Upper lobe of left lung (tissue), 6 donors: ENCODE measurements at regions not wholly inside any gene's neighbourhood (a gene's known extent, or its start where the extent isn't known, plus 50 kb on each side); places are given as distances from the start of the nearest gene placed in this dataset.

ENCODE experiments used
- ATAC-seq, 2 donors: fragments of 200-7000 bp; cut with Tn5 transposase; one replicate each; pipeline ENCODE4 v1.9.1; 2022; ENCODE audit warnings: mild to moderate bottlenecking in 2 of 2, moderate library complexity in 2 of 2; ENCODE audit not compliant: low FRiP score in 2 of 2
- DNase-seq, 2 donors: peaks; one replicate each; pipeline ENCODE4 v3.0.0-alpha.2; 2019 to 2020
- H3K27ac ChIP-seq, 4 donors: fragments of 200-600 bp; sonication (generic); one replicate each; pipeline ENCODE4 v1.5.1; 2016 to 2019
- H3K27me3 ChIP-seq, 4 donors: fragments of 200-600 bp; sonication (generic); one replicate each; pipeline ENCODE4 v1.5.1; 2017 to 2019
- H3K36me3 ChIP-seq, 4 donors: fragments of 200-600 bp; sonication (generic); one replicate each; pipeline ENCODE4 v1.5.1; 2016 to 2019
- H3K4me1 ChIP-seq, 4 donors: fragments of 200-600 bp; sonication (generic); one replicate each; pipeline ENCODE4 v1.5.1; 2018 to 2019
- H3K4me3 ChIP-seq, 4 donors: fragments of 200-600 bp; sonication (generic); one replicate each; pipeline ENCODE4 v1.5.1; 2017 to 2019; ENCODE audit warnings: mild to moderate bottlenecking in 2 of 4, moderate library complexity in 1 of 4
- H3K9me3 ChIP-seq, 4 donors: fragments of 200-600 bp; sonication (generic); one replicate each; pipeline ENCODE4 v1.5.1; 2018 to 2019
- CTCF ChIP-seq, 6 experiments: fragments of 450-650 bp in 4 of 6; fragments of 200-600 bp in 2 of 6; sonication (generic) in 2 of 6; IDR thresholded peaks; one replicate each; pipeline ENCODE4 v1.5.1; 2016 to 2019; ENCODE audit warnings: antibody characterized with exemption in 6 of 6
- EP300 ChIP-seq, 4 donors: sonication (generic); formaldehyde crosslinking; IDR thresholded peaks; one replicate each; pipeline ENCODE4 v1.5.1; 2017; ENCODE audit warnings: antibody characterized with exemption in 4 of 4, control low read depth in 2 of 4
- POLR2A ChIP-seq, 4 donors: fragments of 450-650 bp; IDR thresholded peaks; one replicate each; pipeline ENCODE4 v1.5.1; 2016 to 2017; ENCODE audit warnings: antibody characterized with exemption in 4 of 4, mild to moderate bottlenecking in 2 of 4
- POLR2AphosphoS5 ChIP-seq, 2 donors: sonication (generic); formaldehyde crosslinking; IDR thresholded peaks; one replicate each; pipeline ENCODE4 v1.5.1; 2017; ENCODE audit warnings: antibody characterized with exemption in 2 of 2
- WGBS, 2 donors: methylation state at CpG; one replicate each; pipeline ENCODE4 v1.1.5; 2017 to 2018; 5-methylcytosine and 5-hydroxymethylcytosine counted together
- donor health status: DM: no; HTN: no; CAD: no; lungs with moderate emphysema.
- donor health status: DM: no; HTN: yes; CAD: no; lungs with severe emphysema.

- TF ChIP-seq POLR2AphosphoS5 (IDR thresholded peaks at IDR 0.05) (no peak), CTCF (IDR thresholded peaks at IDR 0.05) (no peak), EP300 (IDR thresholded peaks at IDR 0.05) (no peak), POLR2A (IDR thresholded peaks at IDR 0.05) (no peak)
- Histone ChIP-seq H3K4me1 (no peaks in the 10 kb centered on the region), H3K27ac (no peak overlapping the region), H3K4me3 (no peak overlapping the region), H3K36me3 (no peaks in the 10 kb centered on the region), H3K9me3 (no peaks in the 10 kb centered on the region), H3K27me3 (no peaks in the 10 kb centered on the region)
- ATAC-seq (no peak), DNase-seq (no peak)
- 69 to 78% methylated on average over 1 of the region's 1 CpG for WGBS, 2 donors
These were observed 790.2 kb downstream of the PRELID2 start for GRCh38 chr5:145044970-145045369.

GRCh38 chr5:145028626-145029025 lies 806.5 kb downstream of the PRELID2 start:
- Histone ChIP-seq H3K9me3 (no peaks in the 10 kb centered on the region), H3K36me3 (no peaks in the 10 kb centered on the region)

DNA sequence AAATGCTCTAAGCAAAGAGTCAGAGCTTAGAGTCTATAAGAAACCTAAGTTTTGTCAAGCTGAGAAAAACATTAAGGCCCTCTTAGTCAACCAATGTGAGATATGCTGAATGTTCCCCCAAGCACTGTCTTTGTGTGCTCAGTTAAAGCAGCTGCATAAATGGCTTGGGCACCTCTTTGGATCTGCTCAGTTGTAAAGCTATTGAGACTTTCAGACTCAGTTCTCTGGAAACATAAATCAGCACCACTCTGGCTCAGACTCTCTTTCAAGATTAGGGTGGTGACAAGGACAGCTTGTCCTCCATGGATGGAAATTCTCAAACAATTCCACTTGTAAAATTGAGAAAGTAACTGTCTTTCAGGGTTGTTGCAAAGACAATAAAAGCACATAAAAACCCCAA lies 807.9 kb downstream of the PRELID2 start:
- no peaks in the 10 kb centered on the region for H3K4me1 ChIP-seq
- H3K27me3 ChIP-seq: no peaks in the 10 kb centered on the region
- ATAC-seq: no peak
- H3K4me3 ChIP-seq: no peak overlapping the region
- H3K27ac ChIP-seq: no peak overlapping the region
- TF ChIP-seq CTCF (IDR thresholded peaks at IDR 0.05) (no peak), POLR2A (IDR thresholded peaks at IDR 0.05) (no peak), EP300 (IDR thresholded peaks at IDR 0.05) (no peak), POLR2AphosphoS5 (IDR thresholded peaks at IDR 0.05) (no peak)
- H3K9me3 ChIP-seq: no peaks in the 10 kb centered on the region
- DNase-seq: no peak
- H3K36me3 ChIP-seq: no peaks in the 10 kb centered on the region

More at GRCh38 chr5:145028626-145029025, 806.5 kb downstream of the PRELID2 start:
- WGBS, 2 donors: 69 to 78% methylated on average over 1 of the region's 1 CpG
- H3K4me3 ChIP-seq: no peak overlapping the region
- no peak overlapping the region for H3K27ac ChIP-seq
- ATAC-seq: no peak
- no peak for DNase-seq
- TF ChIP-seq POLR2A (IDR thresholded peaks at IDR 0.05) (no peak), CTCF (IDR thresholded peaks at IDR 0.05) (no peak), POLR2AphosphoS5 (IDR thresholded peaks at IDR 0.05) (no peak), EP300 (IDR thresholded peaks at IDR 0.05) (no peak)
- H3K4me1 ChIP-seq: no peaks in the 10 kb centered on the region
- H3K27me3 ChIP-seq: no peaks in the 10 kb centered on the region

DNA sequence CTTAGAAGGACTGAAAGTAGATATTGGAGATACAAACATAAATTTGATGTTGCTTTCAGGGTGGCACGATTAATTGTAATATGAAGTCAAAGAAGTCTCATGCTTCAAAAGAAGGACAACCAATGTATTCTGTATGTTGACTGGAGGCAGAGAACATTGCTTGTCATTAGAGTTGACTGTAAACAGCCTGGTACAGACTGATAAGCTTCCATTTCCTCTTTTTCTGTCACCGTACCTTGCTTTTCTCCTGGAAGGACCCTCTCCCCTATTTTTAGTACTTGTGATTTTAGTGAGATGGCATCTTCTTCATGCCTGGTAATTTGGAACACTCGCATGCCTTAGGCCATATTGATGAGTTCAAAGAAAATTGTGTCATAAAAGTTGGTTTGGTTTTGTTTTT lies 809.4 kb downstream of the PRELID2 start:
- Histone ChIP-seq H3K4me1 (no peaks in the 10 kb centered on the region), H3K27me3 (no peaks in the 10 kb centered on the region), H3K9me3 (no peaks in the 10 kb centered on the region), H3K27ac (no peak overlapping the region), H3K4me3 (no peak overlapping the region), H3K36me3 (no peaks in the 10 kb centered on the region)
- DNase-seq (no peak), ATAC-seq (no peak)
- WGBS, 2 donors: 57 to 66% methylated on average over 3 of the region's 3 CpGs
- TF ChIP-seq CTCF (IDR thresholded peaks at IDR 0.05) (no peak), EP300 (IDR thresholded peaks at IDR 0.05) (no peak), POLR2AphosphoS5 (IDR thresholded peaks at IDR 0.05) (no peak), POLR2A (IDR thresholded peaks at IDR 0.05) (no peak)

DNA sequence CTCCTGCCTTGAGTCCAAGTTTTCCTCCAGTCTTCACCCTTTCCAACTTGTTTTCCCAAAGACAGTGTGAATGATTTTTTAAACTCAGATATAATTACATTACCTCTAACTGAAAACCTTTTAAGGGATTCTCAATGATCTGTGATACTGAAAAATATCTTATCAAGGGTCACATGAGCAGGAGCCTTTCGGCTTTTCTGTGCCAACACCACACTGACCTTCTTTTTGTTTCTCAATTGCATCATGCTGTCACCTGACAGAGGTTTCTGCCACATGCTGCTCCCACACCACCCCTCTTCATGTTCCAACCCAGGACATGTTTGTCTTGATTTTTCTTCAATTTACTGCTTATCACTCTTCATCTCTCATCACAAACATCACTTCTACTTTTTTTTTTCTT lies 820.0 kb downstream of the PRELID2 start:
- no peaks in the 10 kb centered on the region for H3K4me1 ChIP-seq
- H3K4me3 ChIP-seq: no peak overlapping the region
- no peaks in the 10 kb centered on the region for H3K27me3 ChIP-seq
- no peak overlapping the region for H3K27ac ChIP-seq
- no peak for TF ChIP-seq POLR2A (IDR thresholded peaks at IDR 0.05)
- TF ChIP-seq CTCF (IDR thresholded peaks at IDR 0.05): no peak
- TF ChIP-seq POLR2AphosphoS5 (IDR thresholded peaks at IDR 0.05): no peak
- no peak for TF ChIP-seq EP300 (IDR thresholded peaks at IDR 0.05)
- ATAC-seq: no peak
- no peak for DNase-seq
- 73 to 74% methylated on average over 1 of the region's 1 CpG for WGBS, 2 donors
- H3K36me3 ChIP-seq: no peaks in the 10 kb centered on the region
- no peaks in the 10 kb centered on the region for H3K9me3 ChIP-seq
